ENCODE measurements at regions not wholly inside any gene's neighbourhood (a gene's known extent, or its start where the extent isn't known, plus 50 kb on each side); places are given as distances from the start of the nearest gene placed in this dataset.

GRCh38 chr7:34389332-34390078, 268.5 kb upstream of the NPSR1 start:
- H3K27ac ChIP-seq (replicated peaks; ENCODE audit: low read length): no peak overlapping the region
- no peak overlapping the region for H3K23ac ChIP-seq (ENCODE audit: low read depth, low read length, poor library complexity)
- H3K4me1 ChIP-seq (ENCODE audit: control insufficient read depth in 2 of 2, insufficient read depth in 1 of 2, low read depth in 1 of 2, low read length in 2 of 2): no peaks in the 10 kb centered on the region
- no peak overlapping the region for H2BK120ac ChIP-seq (ENCODE audit: low read depth, low read length)
- H3K36me3 ChIP-seq (replicated peaks in 1 of 2; ENCODE audit: control insufficient read depth in 2 of 2, insufficient read depth in 2 of 2, low read length in 2 of 2): no peaks in the 10 kb centered on the region
- no peak overlapping the region for H2AFZ ChIP-seq (ENCODE audit: low read length)
- H3K27me3 ChIP-seq (ENCODE audit: control insufficient read depth in 3 of 3, insufficient read depth in 3 of 3, low read depth in 1 of 3, low read length in 3 of 3): no peaks in the 10 kb centered on the region
- no peak overlapping the region for H3K14ac ChIP-seq (ENCODE audit: low read length)
- H2BK15ac ChIP-seq (ENCODE audit: low read length): no peak overlapping the region
- no peak overlapping the region for H2BK12ac ChIP-seq (ENCODE audit: low read length)
- H3K79me1 ChIP-seq (ENCODE audit: low read depth, low read length): no peaks in the 10 kb centered on the region
- H3K4me3 ChIP-seq (ENCODE audit: low read length in 2 of 2): no peak overlapping the region
- H3K4me2 ChIP-seq (ENCODE audit: insufficient read depth, low read length, poor library complexity, severe bottlenecking): no peak overlapping the region
- no peak overlapping the region for H2AK5ac ChIP-seq (ENCODE audit: low read depth, low read length)
- no peak overlapping the region for H3K18ac ChIP-seq (ENCODE audit: low read length)
- H4K91ac ChIP-seq (ENCODE audit: low read depth, low read length, poor library complexity): no peak overlapping the region
- WGBS, 2 donors (ENCODE audit: extremely low coverage in 2 of 2, insufficient read length in 2 of 2, insufficient replicate concordance in 1 of 2): no CpG with 5 or more reads among the region's 7 CpGs
- no peak overlapping the region for H3K9ac ChIP-seq (ENCODE audit: low read depth, low read length, poor library complexity)
- H3K9me3 ChIP-seq (replicated peaks in 1 of 2; ENCODE audit: control insufficient read depth in 2 of 2, insufficient read depth in 1 of 2, low read depth in 1 of 2, low read length in 2 of 2): no peaks in the 10 kb centered on the region
- H3K4ac ChIP-seq (ENCODE audit: low read length): no peak overlapping the region
- DNase-seq (ENCODE audit: low spot score): no peak
- H4K8ac ChIP-seq (ENCODE audit: low read depth, low read length): no peak overlapping the region
- no peak overlapping the region for H2BK5ac ChIP-seq (ENCODE audit: low read length)

GRCh38 chr7:34390103-34390502, 267.9 kb upstream of the NPSR1 start:
- H3K14ac ChIP-seq (ENCODE audit: low read length): no peak overlapping the region
- H3K23ac ChIP-seq (ENCODE audit: low read depth, low read length, poor library complexity): no peak overlapping the region
- H3K4me3 ChIP-seq (ENCODE audit: low read length in 2 of 2): no peak overlapping the region
- no peak overlapping the region for H2BK12ac ChIP-seq (ENCODE audit: low read length)
- no peak overlapping the region for H4K8ac ChIP-seq (ENCODE audit: low read depth, low read length)
- H3K9me3 ChIP-seq (replicated peaks in 1 of 2; ENCODE audit: control insufficient read depth in 2 of 2, insufficient read depth in 1 of 2, low read depth in 1 of 2, low read length in 2 of 2): no peaks in the 10 kb centered on the region
- H3K9ac ChIP-seq (ENCODE audit: low read depth, low read length, poor library complexity): no peak overlapping the region
- DNase-seq (ENCODE audit: low spot score): no peak
- no peak overlapping the region for H2AFZ ChIP-seq (ENCODE audit: low read length)
- H3K4ac ChIP-seq (ENCODE audit: low read length): no peak overlapping the region
- H4K91ac ChIP-seq (ENCODE audit: low read depth, low read length, poor library complexity): no peak overlapping the region
- H2BK15ac ChIP-seq (ENCODE audit: low read length): no peak overlapping the region
- no peaks in the 10 kb centered on the region for H3K4me1 ChIP-seq (ENCODE audit: control insufficient read depth in 2 of 2, insufficient read depth in 1 of 2, low read depth in 1 of 2, low read length in 2 of 2)
- no CpG with 5 or more reads among the region's 1 CpG for WGBS, 2 donors (ENCODE audit: extremely low coverage in 2 of 2, insufficient read length in 2 of 2, insufficient replicate concordance in 1 of 2)
- H2BK5ac ChIP-seq (ENCODE audit: low read length): no peak overlapping the region
- H3K4me2 ChIP-seq (ENCODE audit: insufficient read depth, low read length, poor library complexity, severe bottlenecking): no peak overlapping the region
- H3K27ac ChIP-seq (replicated peaks; ENCODE audit: low read length): no peak overlapping the region
- no peak overlapping the region for H2BK120ac ChIP-seq (ENCODE audit: low read depth, low read length)
- no peaks in the 10 kb centered on the region for H3K36me3 ChIP-seq (replicated peaks in 1 of 2; ENCODE audit: control insufficient read depth in 2 of 2, insufficient read depth in 2 of 2, low read length in 2 of 2)
- H2AK5ac ChIP-seq (ENCODE audit: low read depth, low read length): no peak overlapping the region
- H3K79me1 ChIP-seq (ENCODE audit: low read depth, low read length): no peaks in the 10 kb centered on the region
- H3K27me3 ChIP-seq (ENCODE audit: control insufficient read depth in 3 of 3, insufficient read depth in 3 of 3, low read depth in 1 of 3, low read length in 3 of 3): no peaks in the 10 kb centered on the region
- no peak overlapping the region for H3K18ac ChIP-seq (ENCODE audit: low read length)

- H2AK5ac ChIP-seq (ENCODE audit: low read depth, low read length): no peak overlapping the region
- H2BK120ac ChIP-seq (ENCODE audit: low read depth, low read length): no peak overlapping the region
- H4K8ac ChIP-seq (ENCODE audit: low read depth, low read length): no peak overlapping the region
- DNase-seq (ENCODE audit: low spot score): no peak
- no peak overlapping the region for H3K18ac ChIP-seq (ENCODE audit: low read length)
- H3K23ac ChIP-seq (ENCODE audit: low read depth, low read length, poor library complexity): no peak overlapping the region
- H2BK15ac ChIP-seq (ENCODE audit: low read length): no peak overlapping the region
- H4K91ac ChIP-seq (ENCODE audit: low read depth, low read length, poor library complexity): no peak overlapping the region
- no peaks in the 10 kb centered on the region for H3K9me3 ChIP-seq (replicated peaks in 1 of 2; ENCODE audit: control insufficient read depth in 2 of 2, insufficient read depth in 1 of 2, low read depth in 1 of 2, low read length in 2 of 2)
- no peak overlapping the region for H2AFZ ChIP-seq (ENCODE audit: low read length)
- H2BK12ac ChIP-seq (ENCODE audit: low read length): no peak overlapping the region
- no peak overlapping the region for H3K14ac ChIP-seq (ENCODE audit: low read length)
- H3K4me1 ChIP-seq (ENCODE audit: control insufficient read depth in 2 of 2, insufficient read depth in 1 of 2, low read depth in 1 of 2, low read length in 2 of 2): no peaks in the 10 kb centered on the region
- H3K9ac ChIP-seq (ENCODE audit: low read depth, low read length, poor library complexity): no peak overlapping the region
- no peak overlapping the region for H3K27ac ChIP-seq (replicated peaks; ENCODE audit: low read length)
- no peaks in the 10 kb centered on the region for H3K79me1 ChIP-seq (ENCODE audit: low read depth, low read length)
- H3K4me2 ChIP-seq (ENCODE audit: insufficient read depth, low read length, poor library complexity, severe bottlenecking): no peak overlapping the region
- H3K27me3 ChIP-seq (ENCODE audit: control insufficient read depth in 3 of 3, insufficient read depth in 3 of 3, low read depth in 1 of 3, low read length in 3 of 3): no peaks in the 10 kb centered on the region
- no peak overlapping the region for H2BK5ac ChIP-seq (ENCODE audit: low read length)
- H3K4ac ChIP-seq (ENCODE audit: low read length): no peak overlapping the region
- no peak overlapping the region for H3K4me3 ChIP-seq (ENCODE audit: low read length in 2 of 2)
- H3K36me3 ChIP-seq (replicated peaks in 1 of 2; ENCODE audit: control insufficient read depth in 2 of 2, insufficient read depth in 2 of 2, low read length in 2 of 2): no peaks in the 10 kb centered on the region
Measured at GRCh38 chr7:34392972-34393371, 265.0 kb upstream of the NPSR1 start.

DNA sequence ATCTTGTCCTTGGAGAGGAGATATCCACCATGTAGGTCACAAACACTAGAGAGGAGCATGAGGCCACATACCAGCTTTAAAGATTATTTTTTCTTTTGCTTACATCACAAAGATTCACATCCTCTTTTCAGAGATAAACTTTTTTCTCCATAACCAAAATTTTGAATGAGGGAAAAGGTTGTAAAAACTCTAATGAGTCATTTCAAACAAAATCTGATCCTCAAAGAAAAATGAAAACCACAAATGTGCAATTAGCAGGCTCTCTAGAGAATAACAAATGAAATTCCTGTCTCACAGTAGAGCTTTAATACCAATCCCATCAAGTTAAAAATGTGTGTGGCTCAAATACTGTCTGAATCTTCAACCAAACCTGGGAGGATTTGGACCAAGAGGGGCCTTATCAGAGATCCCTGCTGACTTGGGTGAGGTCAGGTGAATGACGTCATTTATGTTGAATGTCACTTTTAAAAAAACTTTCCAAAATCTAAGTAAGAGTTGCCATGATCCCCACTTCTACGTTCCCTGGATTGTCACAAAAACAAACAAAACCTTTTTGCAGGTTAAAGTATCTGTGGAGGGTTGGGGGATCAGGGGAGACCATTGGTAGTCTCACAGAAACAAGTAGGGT, 261.5 kb upstream of the NPSR1 start:
- no CpG with 5 or more reads among the region's 2 CpGs for WGBS, 2 donors (ENCODE audit: extremely low coverage in 2 of 2, insufficient read length in 2 of 2, insufficient replicate concordance in 1 of 2)
- Histone ChIP-seq H4K8ac (ENCODE audit: low read depth, low read length) (no peak overlapping the region), H3K27ac (replicated peaks; ENCODE audit: low read length) (no peak overlapping the region), H3K36me3 (replicated peaks in 1 of 2; ENCODE audit: control insufficient read depth in 2 of 2, insufficient read depth in 2 of 2, low read length in 2 of 2) (no peaks in the 10 kb centered on the region), H3K4ac (ENCODE audit: low read length) (no peak overlapping the region), H3K14ac (ENCODE audit: low read length) (no peak overlapping the region), H3K9me3 (replicated peaks in 1 of 2; ENCODE audit: control insufficient read depth in 2 of 2, insufficient read depth in 1 of 2, low read depth in 1 of 2, low read length in 2 of 2) (no peaks in the 10 kb centered on the region), H3K4me3 (ENCODE audit: low read length in 2 of 2) (no peak overlapping the region), H2BK5ac (ENCODE audit: low read length) (no peak overlapping the region), H2BK120ac (ENCODE audit: low read depth, low read length) (no peak overlapping the region), H2BK12ac (ENCODE audit: low read length) (no peak overlapping the region), H2BK15ac (ENCODE audit: low read length) (no peak overlapping the region), H3K27me3 (ENCODE audit: control insufficient read depth in 3 of 3, insufficient read depth in 3 of 3, low read depth in 1 of 3, low read length in 3 of 3) (no peaks in the 10 kb centered on the region), H3K18ac (ENCODE audit: low read length) (no peak overlapping the region), H3K79me1 (ENCODE audit: low read depth, low read length) (no peaks in the 10 kb centered on the region), H3K23ac (ENCODE audit: low read depth, low read length, poor library complexity) (no peak overlapping the region), H4K91ac (ENCODE audit: low read depth, low read length, poor library complexity) (no peak overlapping the region), H3K4me1 (ENCODE audit: control insufficient read depth in 2 of 2, insufficient read depth in 1 of 2, low read depth in 1 of 2, low read length in 2 of 2) (no peaks in the 10 kb centered on the region), H2AFZ (ENCODE audit: low read length) (no peak overlapping the region), H3K4me2 (ENCODE audit: insufficient read depth, low read length, poor library complexity, severe bottlenecking) (no peak overlapping the region), H2AK5ac (ENCODE audit: low read depth, low read length) (no peak overlapping the region), H3K9ac (ENCODE audit: low read depth, low read length, poor library complexity) (no peak overlapping the region)
- no peak for DNase-seq (ENCODE audit: low spot score)
